ENCODE measurements at regions not wholly inside any gene's neighbourhood (a gene's known extent, or its start where the extent isn't known, plus 50 kb on each side); places are given as distances from the start of the nearest gene placed in this dataset.

DNA sequence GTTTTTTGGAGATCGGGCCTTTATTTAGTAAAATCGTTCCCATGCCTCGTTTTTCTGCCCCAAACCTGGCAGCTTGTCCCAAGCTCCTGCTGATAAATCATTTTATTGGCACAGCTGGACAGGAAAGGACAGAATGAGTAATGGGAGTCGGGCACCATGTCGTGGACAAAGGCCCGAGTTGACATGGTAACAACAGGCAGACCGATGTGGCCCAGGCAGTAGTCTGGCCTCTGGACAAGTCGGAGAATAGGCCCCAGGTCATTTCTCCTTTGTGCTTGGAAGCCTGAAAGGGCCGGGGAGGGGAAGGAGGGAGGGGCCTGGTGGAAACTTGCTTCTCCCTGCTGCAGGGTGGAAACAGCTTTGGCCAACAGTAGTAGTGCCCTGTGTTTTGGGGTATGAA, 234.9 kb downstream of the SUDS3 start (continued):
- TF ChIP-seq, protein P1, sequence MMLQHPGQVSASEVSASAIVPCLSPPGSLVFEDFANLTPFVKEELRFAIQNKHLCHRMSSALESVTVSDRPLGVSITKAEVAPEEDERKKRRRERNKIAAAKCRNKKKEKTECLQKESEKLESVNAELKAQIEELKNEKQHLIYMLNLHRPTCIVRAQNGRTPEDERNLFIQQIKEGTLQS (IDR thresholded peaks at IDR 0.05; ENCODE audit: insufficient read depth, low read depth, low read length) = no peak
- no peak for TF ChIP-seq SP1 (IDR thresholded peaks at IDR 0.05; ENCODE audit: low read depth, low read length)
- no peak for TF ChIP-seq NRF1 (IDR thresholded peaks at IDR 0.05; ENCODE audit: low read depth, low read length)
- no peak for TF ChIP-seq BCL11A (IDR thresholded peaks at IDR 0.05; ENCODE audit: low read depth in 2 of 2, low read length in 2 of 2)
- TF ChIP-seq RXRA (IDR thresholded peaks at IDR 0.05; ENCODE audit: insufficient read depth, low read depth, low read length) = no peak
